Cardiac muscle cell (in vitro differentiated cells and primary cell): ENCODE measurements at regions not wholly inside any gene's neighbourhood (a gene's known extent, or its start where the extent isn't known, plus 50 kb on each side); places are given as distances from the start of the nearest gene placed in this dataset.

Source experiments
- DNase-seq, 2 donors: peaks; one replicate each; pipeline versions ENCODE4 v3.0.0 to v3.0.0-alpha.2; 2010 to 2017; ENCODE audit warnings: low read depth in 1 of 2, low spot score in 1 of 2
- H3K27ac ChIP-seq: fragments of 200-600 bp; sonication (generic); 2 replicates; pipeline ENCODE4 v1.5.1; 2016
- H3K27me3 ChIP-seq: fragments of 200-600 bp; sonication (generic); 2 replicates; pipeline ENCODE4 v1.6.0; 2016; ENCODE audit warnings: control low read depth
- H3K36me3 ChIP-seq: fragments of 200-600 bp; sonication (generic); 2 replicates; pipeline ENCODE4 v1.5.1; 2016; ENCODE audit warnings: control low read depth
- H3K4me1 ChIP-seq: fragments of 200-600 bp; sonication (generic); 2 replicates; pipeline ENCODE4 v1.8.1; 2017; ENCODE audit warnings: low read depth, mild to moderate bottlenecking, mixed run types
- H3K4me3 ChIP-seq: fragments of 200-600 bp; sonication (generic); 2 replicates; pipeline ENCODE4 v1.5.1; 2016; ENCODE audit warnings: mild to moderate bottlenecking
- H3K9me3 ChIP-seq: fragments of 200-600 bp; sonication (generic); 2 replicates; pipeline ENCODE4 v1.5.1; 2017; ENCODE audit warnings: low read depth, mild to moderate bottlenecking, control low read depth
- TF ChIP-seq, protein P1 (sequence below): IDR thresholded peaks from 2 replicates; pipeline ENCODE4 v1.5.1; 2012; ENCODE audit warnings: low read depth, mild to moderate bottlenecking, low read length

DNA sequence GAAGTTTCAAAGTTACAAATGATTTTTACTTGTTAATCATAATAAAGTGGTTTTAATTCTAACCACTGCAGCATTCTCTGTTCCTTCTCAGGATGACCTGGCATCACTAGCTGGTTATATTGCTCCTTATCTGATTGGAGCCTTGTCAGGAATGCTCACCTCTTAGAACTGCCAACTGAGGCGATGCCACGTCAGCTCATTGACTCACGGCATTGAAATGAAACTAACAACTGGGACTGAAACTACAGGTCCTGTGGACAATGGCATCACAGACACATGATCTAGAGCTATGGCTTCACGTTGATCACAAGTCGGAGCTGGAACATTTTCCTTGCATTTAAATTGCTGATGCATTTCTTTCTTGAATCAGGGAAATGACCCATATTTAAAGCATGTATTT, 54.9 kb upstream of the MAP2 start:
- H3K36me3 ChIP-seq = no peaks in the 10 kb centered on the region
- no peaks in the 10 kb centered on the region for H3K9me3 ChIP-seq
- H3K27ac ChIP-seq = no peak overlapping the region
- H3K4me3 ChIP-seq = no peak overlapping the region
- peak; percentile 60 to 91 for DNase-seq
- H3K27me3 ChIP-seq = no peaks in the 10 kb centered on the region
- no peaks in the 10 kb centered on the region for H3K4me1 ChIP-seq
- TF ChIP-seq, protein P1, sequence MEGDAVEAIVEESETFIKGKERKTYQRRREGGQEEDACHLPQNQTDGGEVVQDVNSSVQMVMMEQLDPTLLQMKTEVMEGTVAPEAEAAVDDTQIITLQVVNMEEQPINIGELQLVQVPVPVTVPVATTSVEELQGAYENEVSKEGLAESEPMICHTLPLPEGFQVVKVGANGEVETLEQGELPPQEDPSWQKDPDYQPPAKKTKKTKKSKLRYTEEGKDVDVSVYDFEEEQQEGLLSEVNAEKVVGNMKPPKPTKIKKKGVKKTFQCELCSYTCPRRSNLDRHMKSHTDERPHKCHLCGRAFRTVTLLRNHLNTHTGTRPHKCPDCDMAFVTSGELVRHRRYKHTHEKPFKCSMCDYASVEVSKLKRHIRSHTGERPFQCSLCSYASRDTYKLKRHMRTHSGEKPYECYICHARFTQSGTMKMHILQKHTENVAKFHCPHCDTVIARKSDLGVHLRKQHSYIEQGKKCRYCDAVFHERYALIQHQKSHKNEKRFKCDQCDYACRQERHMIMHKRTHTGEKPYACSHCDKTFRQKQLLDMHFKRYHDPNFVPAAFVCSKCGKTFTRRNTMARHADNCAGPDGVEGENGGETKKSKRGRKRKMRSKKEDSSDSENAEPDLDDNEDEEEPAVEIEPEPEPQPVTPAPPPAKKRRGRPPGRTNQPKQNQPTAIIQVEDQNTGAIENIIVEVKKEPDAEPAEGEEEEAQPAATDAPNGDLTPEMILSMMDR = no peak

GRCh38 chr2:209369656-209370055, 54.2 kb upstream of the MAP2 start:
- DNase-seq = no peak
- H3K36me3 ChIP-seq = no peaks in the 10 kb centered on the region
- H3K9me3 ChIP-seq = no peaks in the 10 kb centered on the region
- H3K4me3 ChIP-seq = no peak overlapping the region
- H3K27ac ChIP-seq = no peak overlapping the region
- H3K27me3 ChIP-seq = no peaks in the 10 kb centered on the region
- H3K4me1 ChIP-seq = no peaks in the 10 kb centered on the region
- TF ChIP-seq, protein P1 = no peak

- DNase-seq = no peak
- Histone ChIP-seq H3K36me3 (no peaks in the 10 kb centered on the region), H3K4me1 (no peaks in the 10 kb centered on the region), H3K27ac (no peak overlapping the region), H3K4me3 (no peak overlapping the region), H3K9me3 (no peaks in the 10 kb centered on the region), H3K27me3 (no peaks in the 10 kb centered on the region)
- TF ChIP-seq, protein P1 = no peak
Observed at GRCh38 chr2:209371407-209371806, 52.4 kb upstream of the MAP2 start.
